GM12874 (cell line): ENCODE measurements at regions not wholly inside any gene's neighbourhood (a gene's known extent, or its start where the extent isn't known, plus 50 kb on each side); places are given as distances from the start of the nearest gene placed in this dataset.

Experiments
- CTCF ChIP-seq: IDR thresholded peaks from 2 replicates; pipeline ENCODE4 v1.5.1; 2011; ENCODE audit warnings: low read depth, mild to moderate bottlenecking, control low read depth, low read length, moderate library complexity; ENCODE audit not compliant: insufficient read depth

- no peak for TF ChIP-seq CTCF
Measured at GRCh38 chr6:3940703-3941102, 91.5 kb downstream of the FAM50B start.

GRCh38 chr6:3943331-3943765 lies 94.2 kb downstream of the FAM50B start:
- no peak for TF ChIP-seq CTCF

GRCh38 chr6:3944246-3944645 lies 95.1 kb downstream of the FAM50B start:
- TF ChIP-seq CTCF = no peak

GRCh38 chr6:3946778-3947177 lies 97.6 kb downstream of the FAM50B start:
- TF ChIP-seq CTCF = no peak

- TF ChIP-seq CTCF = no peak
Measured at GRCh38 chr6:3948866-3949265, 99.7 kb downstream of the FAM50B start.

GRCh38 chr6:3949521-3949920 lies 100.3 kb downstream of the FAM50B start:
- TF ChIP-seq CTCF = no peak

- TF ChIP-seq CTCF = no peak
Measured at GRCh38 chr6:3956054-3956453, 106.9 kb downstream of the FAM50B start.

GRCh38 chr6:3957321-3957720 lies 108.1 kb downstream of the FAM50B start:
- TF ChIP-seq CTCF = no peak
